NCI-H2171 treated with DMSO at 0.1 percent for 48 hours (cell line): ENCODE measurements at regions not wholly inside any gene's neighbourhood (a gene's known extent, or its start where the extent isn't known, plus 50 kb on each side); places are given as distances from the start of the nearest gene placed in this dataset.

ENCODE experiments used
- DNase-seq: peaks from one replicate; lab custom pipeline; 2025; lab: John Stamatoyannopoulos, UW

DNA sequence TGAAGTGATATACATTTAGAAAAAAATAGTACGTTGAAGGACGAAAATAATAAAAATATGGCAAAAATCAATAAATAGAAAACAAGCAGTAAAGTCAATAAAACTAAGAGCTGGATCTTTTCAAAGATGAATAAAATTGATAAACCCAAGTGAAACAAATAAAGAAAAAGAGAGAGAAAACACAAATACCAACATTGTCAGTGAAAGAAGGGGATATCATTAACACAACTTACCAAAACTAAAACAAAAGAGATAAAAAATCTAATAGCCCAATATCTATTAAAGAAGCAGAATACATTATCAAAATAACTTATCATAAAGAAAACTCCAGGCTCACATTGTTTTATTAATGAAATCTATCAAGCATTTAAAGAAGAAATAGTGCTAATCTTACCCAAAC lies 675.1 kb downstream of the UQCRFS1 start:
- DNase-seq: no peak

DNA sequence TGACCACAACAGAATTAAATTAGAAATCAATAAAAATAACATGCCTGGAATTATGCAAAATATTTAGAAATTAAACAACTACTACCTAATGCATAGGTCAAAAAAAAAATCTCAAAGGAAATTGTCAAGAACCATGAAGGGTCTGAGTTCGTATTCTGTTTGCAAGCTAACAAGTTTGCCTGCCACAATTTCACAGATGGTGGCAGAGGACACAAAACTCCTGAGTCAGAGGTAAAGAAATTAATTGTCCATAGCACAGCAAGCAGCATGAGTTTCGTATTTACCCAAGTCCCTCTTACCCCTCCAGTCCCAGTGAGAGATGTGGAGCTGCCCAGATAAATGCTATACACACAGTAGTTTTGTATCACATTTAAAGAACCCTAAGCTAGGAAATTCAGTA lies 675.9 kb downstream of the UQCRFS1 start:
- no peak for DNase-seq

DNA sequence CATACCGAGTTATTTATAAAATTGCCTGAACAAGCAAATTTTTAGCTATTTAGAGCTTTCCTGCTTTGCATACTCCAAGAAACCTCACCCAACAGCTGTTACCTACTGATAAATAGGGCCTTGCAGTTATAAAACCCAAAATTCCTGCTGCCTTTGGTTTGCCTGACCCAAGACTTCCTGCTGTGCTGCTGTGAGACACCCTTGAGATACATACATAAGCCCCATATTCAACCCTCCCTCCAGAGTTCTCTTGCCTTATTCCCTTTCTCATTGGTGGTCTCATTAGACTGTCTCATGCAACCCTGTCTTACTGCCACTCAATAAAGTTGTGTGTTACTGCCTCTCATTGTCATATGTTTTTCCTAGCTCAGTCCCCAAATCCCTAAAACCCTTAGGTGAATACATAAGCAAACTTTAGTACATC lies 677.6 kb downstream of the UQCRFS1 start:
- no peak for DNase-seq

DNA sequence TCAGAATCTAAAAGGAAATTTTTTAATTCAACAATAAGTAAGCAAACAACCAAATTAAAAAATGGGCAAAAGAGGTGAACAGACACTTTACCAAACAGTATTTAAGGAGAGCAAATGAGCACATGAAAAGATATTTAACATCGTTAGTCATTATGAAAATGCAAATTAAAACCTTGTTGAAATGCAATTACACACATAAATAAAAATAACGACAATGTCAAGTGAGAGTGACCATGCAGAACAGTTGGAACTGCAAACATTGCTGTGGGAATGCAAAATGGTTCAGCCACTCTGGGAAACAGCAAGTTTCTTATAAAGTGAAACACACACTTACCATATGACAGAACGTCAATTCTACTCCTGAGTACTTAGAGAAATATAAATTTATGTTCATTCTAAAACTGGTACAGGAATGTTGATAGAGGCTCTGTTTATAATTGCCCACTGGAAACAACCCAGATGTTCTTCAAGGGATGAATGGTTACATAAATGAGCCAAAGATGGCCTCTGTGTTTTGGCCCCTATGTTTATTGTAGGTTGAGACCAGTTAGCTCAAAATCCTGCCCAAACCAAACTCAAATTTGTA lies 678.1 kb downstream of the UQCRFS1 start:
- DNase-seq: no peak

DNA sequence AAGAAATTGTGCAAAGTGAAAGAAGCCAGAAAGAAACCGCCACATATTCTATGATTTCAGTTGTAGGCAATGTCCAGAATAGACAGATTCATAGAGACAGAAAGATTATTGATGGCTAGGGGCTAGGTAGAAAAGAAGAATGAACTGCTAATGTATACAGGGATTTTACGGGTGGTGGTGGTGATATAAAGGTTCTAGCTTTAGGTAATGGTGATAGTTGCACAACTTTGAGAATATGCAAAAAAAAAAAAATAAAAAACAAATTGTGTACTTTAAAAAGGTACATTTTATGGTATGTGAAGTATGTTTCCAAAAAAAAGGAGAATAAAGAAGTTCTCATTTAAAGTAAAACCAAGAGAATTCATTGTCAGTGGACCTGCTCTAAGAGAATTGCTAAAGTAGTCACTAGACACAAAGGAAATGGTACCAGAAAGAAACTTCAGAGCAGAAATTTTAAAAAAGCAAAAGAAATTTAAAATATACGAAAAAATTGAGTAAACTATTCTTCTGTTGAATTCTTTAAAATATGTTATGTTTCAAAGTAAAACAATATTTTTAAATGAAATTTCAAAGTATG lies 680.1 kb downstream of the UQCRFS1 start:
- no peak for DNase-seq

DNA sequence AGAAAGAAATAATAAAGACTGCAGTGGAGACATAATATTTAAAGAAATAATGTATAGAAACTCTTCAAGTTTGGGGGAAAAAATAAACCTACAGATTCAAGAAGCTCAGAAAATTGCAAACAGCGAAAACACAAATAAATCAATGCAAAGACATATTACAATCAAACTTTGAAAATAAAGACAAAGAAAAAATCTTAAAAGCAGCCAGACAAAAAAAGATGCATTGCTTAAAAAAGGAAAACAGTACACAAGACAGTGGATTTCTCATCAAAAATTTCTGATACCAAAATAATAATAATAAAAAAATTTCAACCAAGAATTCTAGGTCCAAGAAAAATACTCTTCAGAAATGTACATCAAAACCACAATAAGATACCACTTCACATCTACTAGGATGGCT lies 681.0 kb downstream of the UQCRFS1 start:
- DNase-seq: no peak

DNA sequence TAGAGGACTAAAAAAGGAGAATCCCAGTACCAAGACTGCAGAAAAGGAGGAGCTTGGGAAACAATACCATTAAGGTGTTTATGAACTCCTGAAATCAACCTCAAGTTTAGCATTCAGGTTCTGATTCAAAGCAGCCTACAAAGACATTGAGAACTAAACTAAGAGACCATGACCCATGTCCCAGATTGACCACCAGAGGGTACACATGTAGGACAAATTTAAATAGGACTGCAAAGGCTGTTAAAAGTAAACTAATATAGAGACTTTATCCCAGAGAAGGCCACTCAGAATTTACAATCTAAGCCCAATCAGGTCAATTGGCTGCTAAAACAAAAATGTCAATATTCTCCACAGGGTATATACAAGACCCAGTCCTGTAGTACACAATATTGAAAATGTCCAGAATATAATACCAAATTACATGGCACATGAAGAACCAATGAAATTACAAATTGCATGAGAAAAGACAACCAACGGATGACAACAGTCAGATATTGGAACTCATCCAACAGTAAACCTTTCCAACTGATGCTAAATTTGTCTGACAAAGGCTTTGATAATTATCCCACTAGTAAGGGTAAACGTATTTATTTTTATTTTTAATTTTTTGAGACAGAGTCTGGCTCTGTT lies 682.4 kb downstream of the UQCRFS1 start:
- DNase-seq: no peak

DNA sequence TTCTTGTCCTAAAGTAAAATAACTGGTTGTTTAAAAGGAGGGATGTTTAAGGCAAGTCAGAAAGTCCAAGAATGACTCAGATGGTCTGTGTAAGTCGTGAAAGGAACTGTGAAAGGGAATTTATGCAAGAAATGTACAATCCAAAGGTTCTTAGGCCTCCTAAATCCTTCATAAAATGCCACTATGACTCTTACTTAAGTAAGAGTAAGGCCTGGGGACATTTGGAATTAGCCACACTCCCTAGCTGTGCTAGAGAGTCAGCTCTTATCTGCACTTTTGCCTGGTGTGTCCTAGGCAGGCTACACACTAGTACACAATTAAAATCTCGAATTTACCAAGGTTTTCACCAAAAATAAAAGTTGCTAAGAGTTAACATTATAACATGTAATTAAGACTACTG lies 686.9 kb downstream of the UQCRFS1 start:
- no peak for DNase-seq

DNA sequence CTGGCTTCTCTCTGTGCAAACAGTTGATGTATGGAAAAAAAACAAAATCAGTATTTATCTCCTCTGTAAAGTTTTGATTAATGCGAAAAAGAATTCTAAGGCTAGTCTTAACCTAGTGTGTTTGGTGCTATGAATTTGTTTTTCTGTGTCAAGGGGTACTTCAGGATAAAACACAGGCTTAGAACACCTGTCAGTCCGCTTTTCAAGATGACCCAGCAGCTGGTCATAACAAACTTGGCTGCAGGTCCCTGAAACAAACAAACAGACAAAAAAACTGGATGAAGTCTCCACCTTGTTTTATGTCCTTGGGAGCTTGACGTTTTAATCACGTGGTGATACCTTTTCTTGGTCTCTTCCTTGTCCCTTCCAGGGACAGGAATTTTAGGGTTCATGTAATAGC lies 689.3 kb downstream of the UQCRFS1 start:
- DNase-seq: no peak

DNA sequence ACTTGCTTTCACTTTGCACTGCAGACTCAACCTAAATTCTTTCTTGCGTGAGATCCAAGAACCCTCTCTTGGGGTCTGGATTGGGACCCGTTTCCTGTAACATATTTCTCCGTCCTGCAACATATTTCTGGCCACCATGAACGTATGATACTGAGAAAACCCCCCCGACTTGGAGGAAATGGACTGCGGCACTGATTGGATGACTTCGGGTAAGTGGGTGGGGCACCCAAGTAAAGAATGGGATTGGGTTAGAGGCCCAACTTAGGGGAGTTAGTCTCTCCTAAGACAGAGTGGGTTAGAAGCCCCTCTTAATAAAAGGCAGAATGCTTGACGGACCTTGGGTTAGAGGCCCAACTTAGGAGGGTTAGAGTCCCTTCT lies 690.4 kb downstream of the UQCRFS1 start:
- DNase-seq: no peak

DNA sequence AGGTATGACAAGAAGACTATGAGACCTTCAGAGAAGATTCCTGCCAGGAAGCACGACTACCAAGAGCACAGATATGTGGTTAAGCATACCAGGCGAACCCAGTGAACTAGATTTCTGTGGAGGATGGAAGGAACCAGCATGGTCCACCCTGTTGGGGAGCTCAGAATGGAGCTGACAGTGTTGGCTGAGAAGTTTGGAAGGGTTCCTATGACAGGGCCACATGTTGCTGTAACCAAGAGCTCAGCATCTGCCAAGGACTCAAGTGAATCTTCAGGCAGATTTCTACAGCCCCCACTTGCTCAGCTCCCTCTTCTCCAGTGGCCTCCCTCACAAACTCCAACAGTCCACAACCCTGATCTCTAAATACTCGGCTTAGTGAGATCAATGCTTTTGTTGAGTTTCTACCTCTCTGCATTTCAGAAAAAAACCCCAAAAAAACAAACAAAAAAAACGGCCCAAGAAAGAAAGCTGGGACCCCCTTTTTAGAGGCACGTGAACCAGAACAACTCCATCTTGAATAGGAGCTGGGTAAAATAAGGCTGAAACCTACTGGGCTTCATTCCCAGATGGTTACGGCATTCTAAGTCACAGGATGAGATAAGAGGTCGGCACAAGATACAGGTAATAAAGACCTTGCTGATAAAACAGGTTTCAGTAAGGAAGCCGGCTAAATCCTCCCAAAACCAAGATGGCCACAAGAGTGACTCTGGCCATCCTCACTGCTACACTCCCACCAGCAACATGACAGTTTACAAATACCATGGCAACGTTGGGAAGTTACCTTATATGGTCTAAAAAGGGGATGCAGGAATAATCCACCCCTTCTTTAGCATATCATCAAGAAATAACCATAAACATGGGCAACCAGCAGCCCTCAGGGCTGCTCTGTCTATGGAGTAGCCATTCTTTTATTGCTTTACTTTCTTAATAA lies 691.1 kb downstream of the UQCRFS1 start:
- DNase-seq: no peak

DNA sequence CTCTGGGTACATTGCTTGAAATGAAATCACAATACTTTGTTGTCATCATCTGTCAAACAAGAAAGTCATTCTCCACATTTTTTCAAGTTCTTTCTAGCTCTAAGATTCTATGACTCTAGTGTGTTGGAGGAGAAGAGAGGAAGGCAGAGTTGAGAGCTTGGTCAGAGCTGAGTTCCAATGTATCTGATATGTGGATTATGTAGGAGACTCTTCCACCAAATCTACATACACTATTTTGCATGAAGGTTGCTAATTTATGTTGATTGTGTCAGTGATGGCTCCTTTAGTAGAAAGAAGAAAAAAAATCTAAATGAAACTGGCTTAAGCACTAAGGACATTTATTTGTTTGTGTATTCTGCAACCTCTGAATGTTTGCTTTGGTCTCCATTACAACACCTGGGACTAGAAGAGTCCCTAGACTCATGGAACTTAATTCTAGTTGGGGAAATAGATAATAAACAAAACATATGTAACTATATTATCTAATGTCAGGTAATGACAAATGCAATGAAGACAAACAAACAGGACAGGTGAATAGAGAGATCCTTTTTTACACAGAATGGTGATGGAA lies 691.9 kb downstream of the UQCRFS1 start:
- no peak for DNase-seq

DNA sequence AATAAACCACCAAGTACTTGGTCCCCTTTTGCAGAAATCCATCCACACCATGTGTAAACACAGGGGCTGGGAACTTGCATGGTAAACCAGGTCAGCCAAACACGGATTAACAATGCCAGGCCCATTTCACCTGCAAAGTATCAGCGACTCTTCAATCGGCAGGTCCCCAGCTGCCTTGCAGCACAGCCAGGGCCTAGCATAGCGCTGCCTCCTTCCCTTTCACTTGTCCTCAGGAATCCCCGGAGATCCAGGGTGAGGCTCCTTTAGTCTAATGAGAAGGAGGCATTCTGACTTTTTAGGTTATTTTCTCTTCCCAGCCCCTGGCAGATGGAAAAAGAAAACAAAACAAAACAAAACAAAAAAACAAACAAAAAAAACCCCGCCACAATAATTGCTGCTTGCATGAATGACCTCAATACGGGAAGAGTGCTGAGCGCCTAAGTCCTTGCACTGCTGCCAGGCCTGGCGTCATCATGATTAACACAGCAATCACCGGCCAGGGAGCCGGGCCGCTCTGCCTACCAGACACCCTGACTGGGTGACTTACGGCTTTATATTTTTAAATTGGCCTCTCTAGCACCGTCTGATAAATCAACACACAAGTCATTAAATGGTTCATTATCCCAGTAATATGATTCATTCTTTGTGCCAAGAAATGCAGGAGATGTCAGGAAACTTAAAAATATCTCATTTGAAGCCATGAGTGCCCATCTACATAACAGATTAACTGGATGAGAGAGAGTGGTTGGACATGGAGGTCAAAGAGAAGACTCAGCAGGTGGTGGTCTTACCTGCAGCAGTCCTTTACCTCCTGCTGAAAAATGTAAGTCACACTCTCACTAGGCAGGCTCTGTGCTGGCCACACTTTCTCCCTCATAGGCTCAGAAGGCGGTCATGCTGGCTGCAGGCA lies 692.7 kb downstream of the UQCRFS1 start:
- no peak for DNase-seq

DNA sequence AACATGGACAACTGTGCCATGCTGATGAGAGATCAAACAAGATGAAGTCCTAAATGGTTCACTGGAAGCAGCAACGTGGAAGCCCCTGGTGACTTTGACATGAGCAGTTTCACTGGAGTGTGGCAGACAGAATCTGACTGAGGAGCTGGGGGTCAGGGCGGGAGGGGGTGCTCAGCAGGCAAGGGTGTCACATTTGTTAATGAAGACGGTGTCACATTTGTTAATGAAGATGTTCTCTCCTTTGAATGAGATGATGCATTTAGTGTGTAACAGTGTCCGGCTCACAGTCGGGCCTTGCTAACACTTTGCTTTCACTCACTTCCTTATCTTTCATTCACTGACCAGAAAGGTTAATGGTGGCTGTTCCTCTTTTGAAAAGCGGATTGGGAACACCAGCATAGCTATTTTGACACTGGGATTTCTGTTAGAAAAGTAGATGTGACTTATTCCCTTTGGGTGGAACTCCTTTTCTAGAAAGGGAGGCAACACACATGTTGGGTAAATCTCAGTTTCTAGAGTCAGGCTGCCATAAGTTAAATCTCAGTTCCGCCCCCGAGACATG lies 693.7 kb downstream of the UQCRFS1 start:
- DNase-seq: no peak

DNA sequence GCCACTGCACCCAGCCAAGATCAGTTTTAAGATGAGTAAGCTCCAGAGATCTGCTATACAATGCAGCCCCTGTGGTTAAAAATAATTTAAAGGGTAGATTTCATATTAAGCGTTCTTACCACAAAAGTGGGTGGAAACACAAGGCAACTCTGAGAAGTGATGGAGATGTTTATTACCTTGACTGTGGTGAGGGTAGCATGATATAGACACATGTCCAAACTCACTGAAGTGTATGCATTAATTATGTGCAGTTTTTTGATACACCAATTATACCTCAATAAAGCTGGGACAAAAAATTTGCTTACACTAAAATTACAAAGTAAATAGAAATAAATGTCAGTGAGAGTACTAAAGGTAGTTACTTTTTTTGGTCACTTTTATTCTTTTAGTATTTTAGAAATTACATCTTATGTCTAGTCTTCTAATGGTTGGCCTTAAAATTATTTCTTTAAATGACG lies 696.5 kb downstream of the UQCRFS1 start:
- no peak for DNase-seq

DNA sequence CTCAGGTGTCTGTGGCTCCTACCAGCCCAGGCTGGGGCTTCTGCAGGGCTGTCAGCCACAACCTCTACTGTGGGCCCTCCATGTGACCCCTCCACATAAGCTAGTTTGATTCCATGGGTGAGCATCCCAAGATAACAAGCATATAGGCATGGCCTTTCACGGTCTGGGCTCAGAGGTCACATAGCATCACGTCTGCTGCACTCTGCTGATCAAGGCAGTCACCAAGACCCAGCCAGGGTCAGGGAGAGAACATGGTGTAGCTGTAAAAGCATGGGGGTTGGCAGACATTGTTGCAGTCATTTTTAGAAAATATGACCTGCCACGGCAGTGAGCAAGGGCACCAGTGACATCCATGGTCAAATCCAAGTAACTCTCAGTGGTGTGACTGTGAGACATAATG lies 698.8 kb downstream of the UQCRFS1 start:
- DNase-seq: no peak

DNA sequence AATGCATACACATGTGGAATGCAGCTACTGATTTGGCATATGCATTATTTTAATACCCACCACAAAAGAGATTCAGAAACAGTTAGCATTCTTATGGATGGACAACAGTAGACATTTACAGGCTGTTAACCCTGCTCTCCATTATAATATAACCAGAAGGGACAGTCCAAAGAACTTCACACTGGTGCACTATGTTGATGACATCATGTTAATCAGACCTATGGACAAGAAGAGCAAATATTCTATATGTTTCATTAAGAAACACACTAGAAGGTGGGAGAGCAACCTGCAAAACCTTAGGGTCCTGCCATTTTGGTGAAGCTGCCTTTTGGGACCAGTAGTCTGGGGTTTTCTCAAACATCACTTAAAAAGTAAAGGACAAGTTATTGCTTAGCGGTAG lies 701.3 kb downstream of the UQCRFS1 start:
- no peak for DNase-seq

DNA sequence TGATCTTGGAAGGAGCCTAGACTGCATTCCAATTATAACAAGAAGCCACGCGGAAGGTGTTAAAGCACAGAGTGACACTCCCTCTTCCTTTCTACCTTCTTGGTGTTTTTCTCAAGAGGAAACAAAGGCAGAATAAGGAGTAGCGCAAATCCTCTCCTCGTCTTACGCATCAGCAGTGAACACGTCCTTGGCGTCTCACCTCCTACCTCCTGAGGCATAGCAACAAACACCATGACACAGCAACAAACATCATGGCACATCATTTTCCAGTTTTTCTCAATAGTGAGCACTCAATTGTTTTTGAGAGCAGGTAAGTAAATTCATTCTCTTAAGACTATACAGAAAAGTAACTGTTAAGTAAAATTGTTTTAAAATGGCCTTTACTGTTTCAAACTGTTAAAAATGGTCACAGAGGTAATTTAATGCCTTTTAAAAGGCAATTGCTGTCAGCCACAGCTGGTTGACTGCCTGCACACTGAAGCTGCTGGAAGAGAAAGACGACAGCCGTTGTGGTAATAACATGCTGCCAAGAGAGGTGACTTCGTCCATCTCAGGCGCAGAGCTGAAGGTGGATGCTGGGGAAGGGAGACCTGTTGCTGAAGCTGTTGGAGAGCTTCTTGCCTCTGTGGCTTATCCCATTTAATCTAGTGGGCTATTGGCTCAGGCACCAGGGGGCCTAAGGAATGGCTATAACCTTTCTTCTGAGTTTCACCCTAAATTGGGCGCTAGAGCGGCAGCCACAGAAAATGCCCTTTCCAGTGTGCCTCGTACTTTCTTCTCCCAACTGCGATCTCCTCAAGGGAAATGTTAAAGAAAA lies 703.7 kb downstream of the UQCRFS1 start:
- no peak for DNase-seq

DNA sequence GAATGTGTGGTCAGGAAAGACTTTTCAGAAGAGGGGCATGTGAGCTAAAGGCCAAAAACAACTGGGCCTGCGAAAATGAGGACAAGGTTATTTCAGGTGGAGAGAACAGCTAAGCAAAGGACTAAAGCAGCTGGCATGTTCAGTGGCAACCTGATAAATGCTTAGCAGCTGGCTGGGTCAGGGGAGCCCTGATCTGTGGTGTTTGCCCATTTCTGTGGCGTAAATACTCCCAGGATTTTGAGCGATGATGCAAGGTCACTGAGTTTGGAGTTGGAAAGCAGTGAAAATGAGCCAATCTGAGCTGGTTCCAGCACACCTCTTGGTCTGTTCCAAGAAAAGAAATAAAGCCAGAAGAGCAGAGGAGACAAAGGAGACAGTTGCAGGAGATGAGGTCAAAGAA lies 704.3 kb downstream of the UQCRFS1 start:
- no peak for DNase-seq

DNA sequence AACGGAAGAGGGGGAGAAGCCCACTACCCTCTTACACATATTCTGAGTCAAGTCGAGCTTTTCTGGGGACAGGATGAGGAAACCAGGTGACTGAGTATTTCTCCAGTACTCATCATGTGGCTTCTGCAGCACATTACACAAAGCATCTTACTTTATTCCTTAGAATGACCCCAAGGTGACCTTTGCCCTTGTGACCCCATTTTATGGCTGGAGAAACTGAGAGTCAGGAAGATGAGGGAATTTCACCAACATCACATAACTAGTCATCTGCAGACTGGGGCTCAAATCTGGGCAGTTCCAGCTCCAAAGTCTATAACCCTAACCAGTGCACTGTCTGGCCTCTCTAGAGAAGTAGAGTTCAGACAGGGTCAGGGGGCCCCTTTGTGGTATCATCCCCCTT lies 707.0 kb downstream of the UQCRFS1 start:
- DNase-seq: no peak
